ENCODE measurements at regions not wholly inside any gene's neighbourhood (a gene's known extent, or its start where the extent isn't known, plus 50 kb on each side); places are given as distances from the start of the nearest gene placed in this dataset.

DNA sequence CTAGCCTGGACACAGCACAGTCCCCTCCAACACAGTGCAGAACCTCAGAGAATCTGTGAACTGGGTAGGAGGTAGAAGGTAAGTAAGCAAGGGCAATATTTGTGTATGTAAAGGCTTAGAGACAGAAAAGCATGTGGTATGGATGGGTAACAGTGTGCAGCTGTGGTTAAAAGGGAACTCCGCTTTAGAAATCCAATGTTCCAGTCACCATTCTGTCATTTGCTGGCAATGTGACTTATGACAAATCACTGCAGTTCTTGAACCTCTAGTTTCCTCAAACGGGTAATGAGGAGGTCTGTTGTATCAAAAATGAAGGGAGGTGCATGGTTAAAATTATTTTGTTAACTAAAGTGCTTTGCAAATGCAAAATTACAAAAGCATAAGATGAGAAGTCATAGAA, 125.5 kb upstream of the IFNE start:
- H3K4me1 ChIP-seq (ENCODE audit: control insufficient read depth in 4 of 4, insufficient read depth in 4 of 4, low read length in 3 of 4) = no peaks in the 10 kb centered on the region
- no peak overlapping the region for H3K9ac ChIP-seq (ENCODE audit: low read depth in 1 of 2, low read length in 2 of 2)
- no peaks in the 10 kb centered on the region for H3K9me3 ChIP-seq (ENCODE audit: control insufficient read depth in 4 of 4, low read length in 3 of 4)
- H3K27me3 ChIP-seq (ENCODE audit: control insufficient read depth in 4 of 4, insufficient read depth in 4 of 4, low read length in 3 of 4) = no peaks in the 10 kb centered on the region
- H3K36me3 ChIP-seq (ENCODE audit: control insufficient read depth in 4 of 4, insufficient read depth in 3 of 4, low read depth in 1 of 4, low read length in 3 of 4) = no peaks in the 10 kb centered on the region
- DNase-seq (ENCODE audit: low spot score) = no peak
- TF ChIP-seq YY1 (IDR thresholded peaks at IDR 0.05) = no peak
- WGBS = 74% methylated on average over 2 of the region's 2 CpGs
- no peak overlapping the region for H3K27ac ChIP-seq (ENCODE audit: low read depth in 1 of 2, low read length in 2 of 2)
- H3K4me3 ChIP-seq (ENCODE audit: low read depth in 1 of 3, low read length in 3 of 3) = no peak overlapping the region

DNA sequence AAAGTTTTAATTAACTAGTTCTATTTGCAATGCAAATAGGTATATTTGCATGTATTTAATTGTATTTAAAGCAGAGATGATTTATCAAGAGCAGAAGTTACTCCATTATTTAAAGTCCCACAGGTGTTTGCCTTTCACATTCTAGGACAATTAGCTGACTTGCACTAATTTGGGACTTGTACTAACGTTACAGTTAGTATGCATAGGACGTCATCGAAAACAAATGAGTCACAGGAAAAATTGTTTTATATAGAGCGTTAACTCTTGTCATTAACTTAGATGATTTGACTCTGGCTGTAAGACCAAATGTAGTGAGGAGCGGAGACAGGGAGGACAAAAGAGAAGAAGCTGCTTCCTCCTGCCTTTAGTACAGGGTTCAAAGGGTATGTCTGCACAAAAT, 126.1 kb upstream of the IFNE start:
- Histone ChIP-seq H3K9me3 (ENCODE audit: control insufficient read depth in 4 of 4, low read length in 3 of 4) (no peaks in the 10 kb centered on the region), H3K4me3 (ENCODE audit: low read depth in 1 of 3, low read length in 3 of 3) (no peak overlapping the region), H3K9ac (ENCODE audit: low read depth in 1 of 2, low read length in 2 of 2) (no peak overlapping the region), H3K4me1 (ENCODE audit: control insufficient read depth in 4 of 4, insufficient read depth in 4 of 4, low read length in 3 of 4) (no peaks in the 10 kb centered on the region), H3K27me3 (ENCODE audit: control insufficient read depth in 4 of 4, insufficient read depth in 4 of 4, low read length in 3 of 4) (no peaks in the 10 kb centered on the region), H3K27ac (ENCODE audit: low read depth in 1 of 2, low read length in 2 of 2) (no peak overlapping the region), H3K36me3 (ENCODE audit: control insufficient read depth in 4 of 4, insufficient read depth in 3 of 4, low read depth in 1 of 4, low read length in 3 of 4) (no peaks in the 10 kb centered on the region)
- 77% methylated on average over 5 of the region's 5 CpGs for whole genome bisulfite sequencing
- DNase-seq (ENCODE audit: low spot score) = no peak
- TF ChIP-seq FOXA1 (IDR thresholded peaks at IDR 0.05) = no peak
- TF ChIP-seq, protein P1, sequence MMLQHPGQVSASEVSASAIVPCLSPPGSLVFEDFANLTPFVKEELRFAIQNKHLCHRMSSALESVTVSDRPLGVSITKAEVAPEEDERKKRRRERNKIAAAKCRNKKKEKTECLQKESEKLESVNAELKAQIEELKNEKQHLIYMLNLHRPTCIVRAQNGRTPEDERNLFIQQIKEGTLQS (IDR thresholded peaks at IDR 0.05) = no peak
- no peak for TF ChIP-seq EGR1 (IDR thresholded peaks at IDR 0.05; ENCODE audit: low read depth in 2 of 2)
- no peak for TF ChIP-seq RAD21 (IDR thresholded peaks at IDR 0.05)
- TF ChIP-seq HNF4G (IDR thresholded peaks at IDR 0.05) = no peak
- TF ChIP-seq NR2F2 (IDR thresholded peaks at IDR 0.05) = no peak
- TF ChIP-seq, protein P2, sequence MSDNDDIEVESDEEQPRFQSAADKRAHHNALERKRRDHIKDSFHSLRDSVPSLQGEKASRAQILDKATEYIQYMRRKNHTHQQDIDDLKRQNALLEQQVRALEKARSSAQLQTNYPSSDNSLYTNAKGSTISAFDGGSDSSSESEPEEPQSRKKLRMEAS (IDR thresholded peaks at IDR 0.05) = no peak
- no peak for TF ChIP-seq YY1 (IDR thresholded peaks at IDR 0.05)
- TF ChIP-seq HNF4A (conservative IDR thresholded peaks at IDR 0.05) = no peak
- no peak for TF ChIP-seq SP1 (IDR thresholded peaks at IDR 0.05)
- TF ChIP-seq FOXA2 (IDR thresholded peaks at IDR 0.05) = no peak
- no peak for TF ChIP-seq RXRA (IDR thresholded peaks at IDR 0.05)

DNA sequence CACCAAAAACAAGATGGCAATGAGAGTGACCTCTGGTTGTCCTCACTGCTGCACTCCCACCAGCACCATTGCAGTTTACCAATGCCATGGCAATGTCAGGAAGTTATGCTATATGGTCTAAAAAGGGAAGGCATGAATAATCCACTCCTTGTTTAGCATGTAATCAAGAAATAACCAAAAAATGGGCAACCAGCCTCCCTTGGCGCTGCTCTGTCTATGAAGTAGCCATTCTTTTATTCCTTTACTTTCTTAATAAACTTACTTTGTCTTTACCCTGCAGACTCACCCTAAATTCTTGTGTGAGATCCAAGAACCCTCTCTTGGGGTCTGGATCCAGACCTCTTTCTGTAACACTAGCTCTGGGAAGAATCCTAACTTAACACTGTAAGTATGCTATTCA, 127.4 kb upstream of the IFNE start:
- no peaks in the 10 kb centered on the region for H3K36me3 ChIP-seq (ENCODE audit: control insufficient read depth in 4 of 4, insufficient read depth in 3 of 4, low read depth in 1 of 4, low read length in 3 of 4)
- no peak overlapping the region for H3K4me3 ChIP-seq (ENCODE audit: low read depth in 1 of 3, low read length in 3 of 3)
- no peaks in the 10 kb centered on the region for H3K9me3 ChIP-seq (ENCODE audit: control insufficient read depth in 4 of 4, low read length in 3 of 4)
- no peak overlapping the region for H3K27ac ChIP-seq (ENCODE audit: low read depth in 1 of 2, low read length in 2 of 2)
- H3K27me3 ChIP-seq (ENCODE audit: control insufficient read depth in 4 of 4, insufficient read depth in 4 of 4, low read length in 3 of 4) = no peaks in the 10 kb centered on the region
- no peaks in the 10 kb centered on the region for H3K4me1 ChIP-seq (ENCODE audit: control insufficient read depth in 4 of 4, insufficient read depth in 4 of 4, low read length in 3 of 4)
- H3K9ac ChIP-seq (ENCODE audit: low read depth in 1 of 2, low read length in 2 of 2) = no peak overlapping the region
- no peak for DNase-seq (ENCODE audit: low spot score)
- TF ChIP-seq, protein P3, sequence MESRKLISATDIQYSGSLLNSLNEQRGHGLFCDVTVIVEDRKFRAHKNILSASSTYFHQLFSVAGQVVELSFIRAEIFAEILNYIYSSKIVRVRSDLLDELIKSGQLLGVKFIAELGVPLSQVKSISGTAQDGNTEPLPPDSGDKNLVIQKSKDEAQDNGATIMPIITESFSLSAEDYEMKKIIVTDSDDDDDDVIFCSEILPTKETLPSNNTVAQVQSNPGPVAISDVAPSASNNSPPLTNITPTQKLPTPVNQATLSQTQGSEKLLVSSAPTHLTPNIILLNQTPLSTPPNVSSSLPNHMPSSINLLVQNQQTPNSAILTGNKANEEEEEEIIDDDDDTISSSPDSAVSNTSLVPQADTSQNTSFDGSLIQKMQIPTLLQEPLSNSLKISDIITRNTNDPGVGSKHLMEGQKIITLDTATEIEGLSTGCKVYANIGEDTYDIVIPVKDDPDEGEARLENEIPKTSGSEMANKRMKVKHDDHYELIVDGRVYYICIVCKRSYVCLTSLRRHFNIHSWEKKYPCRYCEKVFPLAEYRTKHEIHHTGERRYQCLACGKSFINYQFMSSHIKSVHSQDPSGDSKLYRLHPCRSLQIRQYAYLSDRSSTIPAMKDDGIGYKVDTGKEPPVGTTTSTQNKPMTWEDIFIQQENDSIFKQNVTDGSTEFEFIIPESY (IDR thresholded peaks at IDR 0.05) = no peak
- TF ChIP-seq NR2F2 (IDR thresholded peaks at IDR 0.05) (no peak), JUND (IDR thresholded peaks at IDR 0.05) (no peak), TAF1 (conservative IDR thresholded peaks at IDR 0.05) (no peak), RXRA (IDR thresholded peaks at IDR 0.05) (no peak), FOXA2 (IDR thresholded peaks at IDR 0.05) (no peak), RAD21 (IDR thresholded peaks at IDR 0.05) (no peak), HNF4G (IDR thresholded peaks at IDR 0.05) (no peak), SP1 (IDR thresholded peaks at IDR 0.05) (no peak), GABPA (IDR thresholded peaks at IDR 0.05 in 1 of 2, conservative IDR thresholded peaks at IDR 0.05 in 1 of 2) (no peak), HNF4A (conservative IDR thresholded peaks at IDR 0.05) (no peak), EGR1 (IDR thresholded peaks at IDR 0.05; ENCODE audit: low read depth in 2 of 2) (no peak), YY1 (IDR thresholded peaks at IDR 0.05) (no peak), FOXA1 (IDR thresholded peaks at IDR 0.05) (no peak)
- TF ChIP-seq, protein P4, sequence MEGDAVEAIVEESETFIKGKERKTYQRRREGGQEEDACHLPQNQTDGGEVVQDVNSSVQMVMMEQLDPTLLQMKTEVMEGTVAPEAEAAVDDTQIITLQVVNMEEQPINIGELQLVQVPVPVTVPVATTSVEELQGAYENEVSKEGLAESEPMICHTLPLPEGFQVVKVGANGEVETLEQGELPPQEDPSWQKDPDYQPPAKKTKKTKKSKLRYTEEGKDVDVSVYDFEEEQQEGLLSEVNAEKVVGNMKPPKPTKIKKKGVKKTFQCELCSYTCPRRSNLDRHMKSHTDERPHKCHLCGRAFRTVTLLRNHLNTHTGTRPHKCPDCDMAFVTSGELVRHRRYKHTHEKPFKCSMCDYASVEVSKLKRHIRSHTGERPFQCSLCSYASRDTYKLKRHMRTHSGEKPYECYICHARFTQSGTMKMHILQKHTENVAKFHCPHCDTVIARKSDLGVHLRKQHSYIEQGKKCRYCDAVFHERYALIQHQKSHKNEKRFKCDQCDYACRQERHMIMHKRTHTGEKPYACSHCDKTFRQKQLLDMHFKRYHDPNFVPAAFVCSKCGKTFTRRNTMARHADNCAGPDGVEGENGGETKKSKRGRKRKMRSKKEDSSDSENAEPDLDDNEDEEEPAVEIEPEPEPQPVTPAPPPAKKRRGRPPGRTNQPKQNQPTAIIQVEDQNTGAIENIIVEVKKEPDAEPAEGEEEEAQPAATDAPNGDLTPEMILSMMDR (IDR thresholded peaks at IDR 0.05; ENCODE audit: low read depth, low read length, missing input control) = no peak
- TF ChIP-seq, protein P5, sequence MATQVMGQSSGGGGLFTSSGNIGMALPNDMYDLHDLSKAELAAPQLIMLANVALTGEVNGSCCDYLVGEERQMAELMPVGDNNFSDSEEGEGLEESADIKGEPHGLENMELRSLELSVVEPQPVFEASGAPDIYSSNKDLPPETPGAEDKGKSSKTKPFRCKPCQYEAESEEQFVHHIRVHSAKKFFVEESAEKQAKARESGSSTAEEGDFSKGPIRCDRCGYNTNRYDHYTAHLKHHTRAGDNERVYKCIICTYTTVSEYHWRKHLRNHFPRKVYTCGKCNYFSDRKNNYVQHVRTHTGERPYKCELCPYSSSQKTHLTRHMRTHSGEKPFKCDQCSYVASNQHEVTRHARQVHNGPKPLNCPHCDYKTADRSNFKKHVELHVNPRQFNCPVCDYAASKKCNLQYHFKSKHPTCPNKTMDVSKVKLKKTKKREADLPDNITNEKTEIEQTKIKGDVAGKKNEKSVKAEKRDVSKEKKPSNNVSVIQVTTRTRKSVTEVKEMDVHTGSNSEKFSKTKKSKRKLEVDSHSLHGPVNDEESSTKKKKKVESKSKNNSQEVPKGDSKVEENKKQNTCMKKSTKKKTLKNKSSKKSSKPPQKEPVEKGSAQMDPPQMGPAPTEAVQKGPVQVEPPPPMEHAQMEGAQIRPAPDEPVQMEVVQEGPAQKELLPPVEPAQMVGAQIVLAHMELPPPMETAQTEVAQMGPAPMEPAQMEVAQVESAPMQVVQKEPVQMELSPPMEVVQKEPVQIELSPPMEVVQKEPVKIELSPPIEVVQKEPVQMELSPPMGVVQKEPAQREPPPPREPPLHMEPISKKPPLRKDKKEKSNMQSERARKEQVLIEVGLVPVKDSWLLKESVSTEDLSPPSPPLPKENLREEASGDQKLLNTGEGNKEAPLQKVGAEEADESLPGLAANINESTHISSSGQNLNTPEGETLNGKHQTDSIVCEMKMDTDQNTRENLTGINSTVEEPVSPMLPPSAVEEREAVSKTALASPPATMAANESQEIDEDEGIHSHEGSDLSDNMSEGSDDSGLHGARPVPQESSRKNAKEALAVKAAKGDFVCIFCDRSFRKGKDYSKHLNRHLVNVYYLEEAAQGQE (IDR thresholded peaks at IDR 0.05) = no peak
- TF ChIP-seq, protein P1 (IDR thresholded peaks at IDR 0.05) = no peak
- TF ChIP-seq, protein P2 (IDR thresholded peaks at IDR 0.05) = no peak
- 68% methylated on average over 1 of the region's 1 CpG for WGBS

Data from liver (tissue), 8 donors.